Esophagus muscularis mucosa (tissue), 3 donors: ENCODE measurements at regions not wholly inside any gene's neighbourhood (a gene's known extent, or its start where the extent isn't known, plus 50 kb on each side); places are given as distances from the start of the nearest gene placed in this dataset.

ENCODE experiments used
- POLR2AphosphoS5 ChIP-seq, 2 donors: sonication (generic); formaldehyde crosslinking; IDR thresholded peaks; one replicate each; pipeline ENCODE4 v1.6.1; 2017; ENCODE audit warnings: antibody characterized with exemption in 2 of 2
- TF ChIP-seq, protein P1 (sequence below), 3 experiments: fragments of 200-600 bp in 2 of 3; fragments of 450-650 bp in 1 of 3; sonication (generic) in 2 of 3; IDR thresholded peaks; one replicate each; pipeline ENCODE4 v1.5.1; 2017 to 2019; ENCODE audit warnings: antibody characterized with exemption in 3 of 3, mild to moderate bottlenecking in 2 of 3, moderate library complexity in 1 of 3

DNA sequence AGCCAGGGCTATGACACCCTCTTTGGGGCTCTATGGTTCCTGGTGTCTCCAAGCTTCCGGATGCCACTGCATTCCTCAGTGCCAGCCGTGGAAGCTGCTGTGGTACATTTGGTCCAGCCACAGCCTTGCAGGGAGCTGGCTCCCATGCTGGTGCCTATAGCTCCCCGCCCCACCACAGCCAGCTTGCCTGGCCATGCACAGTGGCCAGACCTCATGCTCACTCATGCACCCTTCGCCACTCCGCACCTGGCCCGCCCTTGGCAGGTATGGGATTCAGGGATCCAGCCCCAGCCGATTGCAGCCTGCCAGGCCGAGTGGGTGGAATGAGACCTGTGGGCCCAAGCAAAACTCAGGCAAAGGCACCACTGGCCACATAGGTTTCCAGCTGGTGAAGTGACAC is 354.8 kb downstream of the GRIA2 start:
- TF ChIP-seq, protein P1, sequence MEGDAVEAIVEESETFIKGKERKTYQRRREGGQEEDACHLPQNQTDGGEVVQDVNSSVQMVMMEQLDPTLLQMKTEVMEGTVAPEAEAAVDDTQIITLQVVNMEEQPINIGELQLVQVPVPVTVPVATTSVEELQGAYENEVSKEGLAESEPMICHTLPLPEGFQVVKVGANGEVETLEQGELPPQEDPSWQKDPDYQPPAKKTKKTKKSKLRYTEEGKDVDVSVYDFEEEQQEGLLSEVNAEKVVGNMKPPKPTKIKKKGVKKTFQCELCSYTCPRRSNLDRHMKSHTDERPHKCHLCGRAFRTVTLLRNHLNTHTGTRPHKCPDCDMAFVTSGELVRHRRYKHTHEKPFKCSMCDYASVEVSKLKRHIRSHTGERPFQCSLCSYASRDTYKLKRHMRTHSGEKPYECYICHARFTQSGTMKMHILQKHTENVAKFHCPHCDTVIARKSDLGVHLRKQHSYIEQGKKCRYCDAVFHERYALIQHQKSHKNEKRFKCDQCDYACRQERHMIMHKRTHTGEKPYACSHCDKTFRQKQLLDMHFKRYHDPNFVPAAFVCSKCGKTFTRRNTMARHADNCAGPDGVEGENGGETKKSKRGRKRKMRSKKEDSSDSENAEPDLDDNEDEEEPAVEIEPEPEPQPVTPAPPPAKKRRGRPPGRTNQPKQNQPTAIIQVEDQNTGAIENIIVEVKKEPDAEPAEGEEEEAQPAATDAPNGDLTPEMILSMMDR (IDR thresholded peaks at IDR 0.05): no peak
- no peak for TF ChIP-seq POLR2AphosphoS5 (IDR thresholded peaks at IDR 0.05)
